Panc1 (cell line): ENCODE measurements at regions not wholly inside any gene's neighbourhood (a gene's known extent, or its start where the extent isn't known, plus 50 kb on each side); places are given as distances from the start of the nearest gene placed in this dataset.

ENCODE experiments used
- CTCF ChIP-seq: fragments of 450-650 bp; IDR thresholded peaks from 2 replicates; pipeline ENCODE4 v1.5.1; 2017; ENCODE audit warnings: mild to moderate bottlenecking
- POLR2AphosphoS5 ChIP-seq: IDR thresholded peaks from 2 replicates; pipeline ENCODE4 v1.6.1; 2012; ENCODE audit warnings: mild to moderate bottlenecking, low read depth, low read length, moderate library complexity
- REST ChIP-seq, 2 experiments: IDR thresholded peaks; 2 replicates each; pipeline ENCODE4 v1.6.1; 2011 to 2012; ENCODE audit warnings: low read depth in 2 of 2, control low read depth in 1 of 2, low read length in 1 of 2, mild to moderate bottlenecking in 1 of 2, moderate library complexity in 1 of 2; ENCODE audit not compliant: insufficient read depth in 1 of 2

- TF ChIP-seq CTCF: no peak
- TF ChIP-seq REST (IDR thresholded peaks at IDR 0.05; ENCODE audit: insufficient read depth in 1 of 2, low read depth in 2 of 2, low read length in 1 of 2): no peak
- no peak for TF ChIP-seq POLR2AphosphoS5
Observed at GRCh38 chr16:26606381-26607150, 460.2 kb upstream of the C16orf82 start.
